ENCODE measurements at regions not wholly inside any gene's neighbourhood (a gene's known extent, or its start where the extent isn't known, plus 50 kb on each side); places are given as distances from the start of the nearest gene placed in this dataset.

- Histone ChIP-seq H3K27me3 (replicated peaks; ENCODE audit: control insufficient read depth, insufficient read depth, low read length) (no peaks in the 10 kb centered on the region), H3K4me3 (replicated peaks; ENCODE audit: low read depth, low read length) (no peak overlapping the region), H3K36me3 (ENCODE audit: control insufficient read depth, insufficient read depth, low read length) (no peaks in the 10 kb centered on the region)
- DNase-seq (ENCODE audit: extremely low read depth, insufficient read length) = no peak
- TF ChIP-seq, protein P1, sequence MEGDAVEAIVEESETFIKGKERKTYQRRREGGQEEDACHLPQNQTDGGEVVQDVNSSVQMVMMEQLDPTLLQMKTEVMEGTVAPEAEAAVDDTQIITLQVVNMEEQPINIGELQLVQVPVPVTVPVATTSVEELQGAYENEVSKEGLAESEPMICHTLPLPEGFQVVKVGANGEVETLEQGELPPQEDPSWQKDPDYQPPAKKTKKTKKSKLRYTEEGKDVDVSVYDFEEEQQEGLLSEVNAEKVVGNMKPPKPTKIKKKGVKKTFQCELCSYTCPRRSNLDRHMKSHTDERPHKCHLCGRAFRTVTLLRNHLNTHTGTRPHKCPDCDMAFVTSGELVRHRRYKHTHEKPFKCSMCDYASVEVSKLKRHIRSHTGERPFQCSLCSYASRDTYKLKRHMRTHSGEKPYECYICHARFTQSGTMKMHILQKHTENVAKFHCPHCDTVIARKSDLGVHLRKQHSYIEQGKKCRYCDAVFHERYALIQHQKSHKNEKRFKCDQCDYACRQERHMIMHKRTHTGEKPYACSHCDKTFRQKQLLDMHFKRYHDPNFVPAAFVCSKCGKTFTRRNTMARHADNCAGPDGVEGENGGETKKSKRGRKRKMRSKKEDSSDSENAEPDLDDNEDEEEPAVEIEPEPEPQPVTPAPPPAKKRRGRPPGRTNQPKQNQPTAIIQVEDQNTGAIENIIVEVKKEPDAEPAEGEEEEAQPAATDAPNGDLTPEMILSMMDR (IDR thresholded peaks at IDR 0.05; ENCODE audit: insufficient read depth, low read length, poor library complexity, severe bottlenecking) = no peak
Measured at GRCh38 chr10:83612746-83613145, 526.6 kb upstream of the GHITM start.

DNA sequence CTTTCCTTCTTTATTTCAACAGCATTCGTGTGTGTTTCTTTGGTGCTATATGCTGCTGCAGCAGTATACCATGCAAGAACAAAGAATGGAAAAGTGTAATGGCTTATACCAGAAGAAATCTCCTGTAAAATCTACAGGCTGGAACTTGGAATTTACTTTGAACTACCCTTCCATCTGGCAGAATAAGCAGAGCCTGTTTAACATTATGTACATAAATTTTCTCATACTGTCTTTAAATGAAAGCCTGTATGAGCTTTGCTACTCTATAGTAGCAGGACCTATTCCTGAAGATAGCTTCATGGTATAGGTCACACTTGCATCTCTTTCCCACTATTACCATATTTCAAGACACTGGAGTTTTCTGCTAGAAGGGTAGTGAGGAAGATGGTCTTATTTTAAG, 522.1 kb upstream of the GHITM start:
- TF ChIP-seq, protein P1 (IDR thresholded peaks at IDR 0.05; ENCODE audit: insufficient read depth, low read length, poor library complexity, severe bottlenecking) = no peak

GRCh38 chr10:83617692-83618545, 521.4 kb upstream of the GHITM start:
- Histone ChIP-seq H3K4me3 (replicated peaks; ENCODE audit: low read depth, low read length) (no peak overlapping the region), H3K27me3 (replicated peaks; ENCODE audit: control insufficient read depth, insufficient read depth, low read length) (no peaks in the 10 kb centered on the region), H3K36me3 (ENCODE audit: control insufficient read depth, insufficient read depth, low read length) (no peaks in the 10 kb centered on the region)
- DNase-seq (ENCODE audit: extremely low read depth, insufficient read length) = no peak
- TF ChIP-seq, protein P1 (IDR thresholded peaks at IDR 0.05; ENCODE audit: insufficient read depth, low read length, poor library complexity, severe bottlenecking) = no peak

More for the DNA sequence above, 522.1 kb upstream of the GHITM start:
- DNase-seq (ENCODE audit: extremely low read depth, insufficient read length) = no peak
- Histone ChIP-seq H3K36me3 (ENCODE audit: control insufficient read depth, insufficient read depth, low read length) (no peaks in the 10 kb centered on the region), H3K27me3 (replicated peaks; ENCODE audit: control insufficient read depth, insufficient read depth, low read length) (no peaks in the 10 kb centered on the region), H3K4me3 (replicated peaks; ENCODE audit: low read depth, low read length) (no peak overlapping the region)

DNA sequence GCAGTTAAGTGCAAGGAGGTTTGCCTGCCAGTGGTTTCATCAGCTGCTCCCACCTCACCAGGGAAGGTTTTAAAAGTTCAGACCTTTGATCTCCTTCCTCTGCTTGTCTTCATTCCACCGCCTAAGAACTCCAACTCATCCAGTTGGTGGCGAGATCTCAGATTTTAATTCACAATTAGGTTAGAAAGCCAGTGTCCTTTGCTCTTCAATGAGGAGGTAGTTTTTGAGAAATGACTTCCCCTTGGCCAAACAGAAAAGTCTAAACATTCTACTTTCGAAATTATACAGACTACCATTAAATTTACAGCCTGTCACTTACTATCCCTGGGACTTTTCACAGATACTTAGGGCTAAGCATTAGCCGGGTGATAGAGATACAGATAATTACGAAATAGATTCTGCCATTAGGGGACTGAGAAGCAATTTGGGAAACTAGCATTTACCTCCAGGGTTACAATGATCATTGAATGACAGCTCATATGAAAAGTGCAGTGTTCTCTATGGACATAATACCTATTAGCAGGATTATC, 513.4 kb upstream of the GHITM start:
- Histone ChIP-seq H3K36me3 (ENCODE audit: control insufficient read depth, insufficient read depth, low read length) (no peaks in the 10 kb centered on the region), H3K4me3 (replicated peaks; ENCODE audit: low read depth, low read length) (no peak overlapping the region), H3K27me3 (replicated peaks; ENCODE audit: control insufficient read depth, insufficient read depth, low read length) (no peaks in the 10 kb centered on the region)
- DNase-seq (ENCODE audit: extremely low read depth, insufficient read length) = no peak
- TF ChIP-seq, protein P1 (IDR thresholded peaks at IDR 0.05; ENCODE audit: insufficient read depth, low read length, poor library complexity, severe bottlenecking) = no peak

- Histone ChIP-seq H3K27me3 (replicated peaks; ENCODE audit: control insufficient read depth, insufficient read depth, low read length) (no peaks in the 10 kb centered on the region), H3K4me3 (replicated peaks; ENCODE audit: low read depth, low read length) (no peak overlapping the region), H3K36me3 (ENCODE audit: control insufficient read depth, insufficient read depth, low read length) (no peaks in the 10 kb centered on the region)
- TF ChIP-seq, protein P1 (IDR thresholded peaks at IDR 0.05; ENCODE audit: insufficient read depth, low read length, poor library complexity, severe bottlenecking) = no peak
- no peak for DNase-seq (ENCODE audit: extremely low read depth, insufficient read length)
Measured at GRCh38 chr10:83632701-83633100, 506.6 kb upstream of the GHITM start.

Data from GM06990 (cell line).